Stomach (tissue), 8 donors: ENCODE measurements at regions not wholly inside any gene's neighbourhood (a gene's known extent, or its start where the extent isn't known, plus 50 kb on each side); places are given as distances from the start of the nearest gene placed in this dataset.

Experiments
- DNase-seq, 2 donors: peaks; one replicate each; pipeline versions ENCODE4 v3.0.0 to v3.0.0-alpha.2; 2013 to 2019
- H3K27ac ChIP-seq, 5 donors: fragments of 200-600 bp in 4 of 5; sonication (generic) in 4 of 5; one replicate each; pipeline ENCODE4 v1.5.1; 2013 to 2019; ENCODE audit warnings: mild to moderate bottlenecking in 1 of 5, moderate library complexity in 1 of 5
- H3K27me3 ChIP-seq, 3 donors: fragments of 200-600 bp; sonication (generic); one replicate each; pipeline ENCODE4 v1.5.1; 2017 to 2019; ENCODE audit warnings: mixed run types in 1 of 3
- H3K36me3 ChIP-seq, 4 donors: fragments of 200-600 bp; sonication (generic); 1 replicate in 3 of 4; 2 replicates in 1 of 4; pipeline ENCODE4 v1.5.1; 2016 to 2019
- H3K4me1 ChIP-seq, 4 donors: fragments of 200-600 bp; sonication (generic); one replicate each; pipeline ENCODE4 v1.5.1; 2016 to 2019
- H3K4me3 ChIP-seq, 4 donors: fragments of 200-600 bp; sonication (generic) in 3 of 4; one replicate each; pipeline ENCODE4 v1.5.1; 2016 to 2019; ENCODE audit warnings: mild to moderate bottlenecking in 1 of 4
- H3K9me3 ChIP-seq, 4 donors: fragments of 200-600 bp; sonication (generic); one replicate each; pipeline ENCODE4 v1.5.1; 2016 to 2019
- EP300 ChIP-seq: sonication (generic); formaldehyde crosslinking; IDR thresholded peaks from one replicate; pipeline ENCODE4 v1.6.1; 2017; ENCODE audit warnings: antibody characterized with exemption
- POLR2A ChIP-seq, 4 donors: fragments of 450-650 bp; IDR thresholded peaks; one replicate each; pipeline ENCODE4 v1.6.1; 2016; ENCODE audit warnings: antibody characterized with exemption in 4 of 4, control low read depth in 2 of 4, mild to moderate bottlenecking in 1 of 4, moderate library complexity in 1 of 4
- POLR2AphosphoS5 ChIP-seq, 3 donors: sonication (generic); formaldehyde crosslinking; IDR thresholded peaks; one replicate each; pipeline ENCODE4 v1.6.1; 2016; ENCODE audit warnings: antibody characterized with exemption in 3 of 3
- WGBS, 5 donors: extraction: QIAGEN DNeasy Blood & Tissue Kit in 3 of 5; methylation state at CpG; one replicate each; pipeline versions ENCODE4 v1.1.5 to v1.1.7; 2013 to 2018; 5-methylcytosine and 5-hydroxymethylcytosine counted together
- intact Hi-C: fragments of 100-400 bp; cut with DNase I; formaldehyde crosslinking; loops from one replicate; pipeline ENCODE4 v1.15.1; 2023; ENCODE audit warnings: low total_unique reads
- TF ChIP-seq, protein P1 (sequence below), 7 experiments: fragments of 450-650 bp in 4 of 7; fragments of 200-600 bp in 3 of 7; sonication (generic) in 3 of 7; IDR thresholded peaks; one replicate each; pipeline ENCODE4 v1.5.1; 2016 to 2019; ENCODE audit warnings: antibody characterized with exemption in 7 of 7, control low read depth in 2 of 7, mild to moderate bottlenecking in 1 of 7
- donor health status: healthy with polysubstance abuse.
- donor health status: Bipolar disorder and iron deficiency.
- donor health status: healthy.

DNA sequence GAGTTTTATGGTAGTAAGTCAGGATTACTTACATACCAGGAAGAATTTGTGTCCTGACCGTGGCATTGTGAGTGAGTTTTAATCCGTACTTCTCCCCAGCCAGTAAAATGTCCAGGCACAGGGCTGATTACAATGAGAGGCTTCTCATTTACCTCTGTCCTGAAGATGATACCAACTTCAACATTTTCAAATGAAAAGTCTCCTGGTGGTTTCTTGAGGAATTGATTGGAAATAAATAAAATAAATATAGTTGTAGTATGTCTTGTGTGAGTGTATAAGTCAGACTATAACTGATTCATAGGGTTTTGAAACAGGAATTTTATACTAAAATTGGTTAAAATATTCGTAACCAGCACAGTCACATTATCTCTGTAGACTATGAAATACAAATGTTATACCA, 382.5 kb downstream of the ETS1 start:
- Histone ChIP-seq H3K27me3 (no peaks in the 10 kb centered on the region), H3K4me1 (peaks cover 0 to 15% (median 3%) of the 10 kb centered on the region in 4 donors), H3K36me3 (no peaks in the 10 kb centered on the region), H3K9me3 (no peaks in the 10 kb centered on the region), H3K27ac (no peak overlapping the region), H3K4me3 (no peak overlapping the region)
- DNase-seq: no peak
- 88 to 92% (median 91%) methylated on average over 3 of the region's 3 CpGs for WGBS, 5 donors
- intact Hi-C loops: no loop called here
- TF ChIP-seq POLR2A (IDR thresholded peaks at IDR 0.05): no peak
- TF ChIP-seq POLR2AphosphoS5 (IDR thresholded peaks at IDR 0.05): no peak
- TF ChIP-seq EP300: no peak
- TF ChIP-seq, protein P1, sequence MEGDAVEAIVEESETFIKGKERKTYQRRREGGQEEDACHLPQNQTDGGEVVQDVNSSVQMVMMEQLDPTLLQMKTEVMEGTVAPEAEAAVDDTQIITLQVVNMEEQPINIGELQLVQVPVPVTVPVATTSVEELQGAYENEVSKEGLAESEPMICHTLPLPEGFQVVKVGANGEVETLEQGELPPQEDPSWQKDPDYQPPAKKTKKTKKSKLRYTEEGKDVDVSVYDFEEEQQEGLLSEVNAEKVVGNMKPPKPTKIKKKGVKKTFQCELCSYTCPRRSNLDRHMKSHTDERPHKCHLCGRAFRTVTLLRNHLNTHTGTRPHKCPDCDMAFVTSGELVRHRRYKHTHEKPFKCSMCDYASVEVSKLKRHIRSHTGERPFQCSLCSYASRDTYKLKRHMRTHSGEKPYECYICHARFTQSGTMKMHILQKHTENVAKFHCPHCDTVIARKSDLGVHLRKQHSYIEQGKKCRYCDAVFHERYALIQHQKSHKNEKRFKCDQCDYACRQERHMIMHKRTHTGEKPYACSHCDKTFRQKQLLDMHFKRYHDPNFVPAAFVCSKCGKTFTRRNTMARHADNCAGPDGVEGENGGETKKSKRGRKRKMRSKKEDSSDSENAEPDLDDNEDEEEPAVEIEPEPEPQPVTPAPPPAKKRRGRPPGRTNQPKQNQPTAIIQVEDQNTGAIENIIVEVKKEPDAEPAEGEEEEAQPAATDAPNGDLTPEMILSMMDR (IDR thresholded peaks at IDR 0.05): no peak

DNA sequence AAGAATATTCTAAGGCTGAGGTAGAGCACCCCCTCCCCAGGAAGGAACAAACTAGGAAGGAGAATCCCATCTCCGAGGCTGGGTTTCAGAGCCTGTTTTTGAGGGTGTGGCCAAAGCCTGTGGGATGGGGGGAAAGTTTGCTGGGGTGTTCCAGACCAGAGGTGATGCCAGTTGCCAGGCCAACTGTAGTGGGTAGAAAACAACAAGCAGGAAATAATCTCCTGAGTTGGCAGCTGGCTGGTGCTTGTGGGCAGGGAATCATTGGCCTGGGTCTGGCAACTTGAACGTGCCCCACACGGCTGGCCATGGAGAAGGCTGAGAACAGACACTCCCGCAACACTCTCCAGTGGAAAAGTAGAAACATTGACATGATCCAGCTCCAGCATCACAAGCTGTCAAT, 385.6 kb downstream of the ETS1 start:
- Histone ChIP-seq H3K27ac (no peak overlapping the region), H3K9me3 (no peaks in the 10 kb centered on the region), H3K4me3 (no peak overlapping the region), H3K36me3 (no peaks in the 10 kb centered on the region), H3K27me3 (no peaks in the 10 kb centered on the region), H3K4me1 (no peaks in the 10 kb centered on the region)
- no peak for DNase-seq
- TF ChIP-seq EP300: no peak
- TF ChIP-seq POLR2A (IDR thresholded peaks at IDR 0.05): no peak
- TF ChIP-seq, protein P1 (IDR thresholded peaks at IDR 0.05): no peak
- TF ChIP-seq POLR2AphosphoS5 (IDR thresholded peaks at IDR 0.05): no peak
- 67 to 82% (median 73%) methylated on average over 4 of the region's 4 CpGs for WGBS, 5 donors
- intact Hi-C loops: no loop called here

DNA sequence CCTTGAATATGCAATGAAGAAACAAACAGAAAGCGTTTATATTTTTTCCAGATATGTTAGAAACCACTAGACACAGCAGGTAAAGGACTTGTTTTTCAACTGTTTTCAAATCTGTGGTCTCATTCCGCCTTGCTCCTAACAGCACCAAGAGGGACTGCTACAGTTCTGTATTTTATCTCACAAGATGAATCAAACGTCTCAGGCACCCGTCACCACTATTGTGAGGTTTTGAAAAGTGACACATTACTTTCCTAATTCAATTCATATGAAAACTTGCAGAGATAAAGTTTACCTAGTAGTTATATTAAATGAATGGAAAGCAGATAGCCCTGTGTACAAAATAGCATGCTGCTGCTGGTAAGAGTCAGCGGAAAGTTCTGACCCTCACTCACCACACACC, 386.3 kb downstream of the ETS1 start:
- Histone ChIP-seq H3K36me3 (no peaks in the 10 kb centered on the region), H3K9me3 (no peaks in the 10 kb centered on the region), H3K4me1 (no peaks in the 10 kb centered on the region), H3K27ac (no peak overlapping the region), H3K27me3 (no peaks in the 10 kb centered on the region), H3K4me3 (no peak overlapping the region)
- TF ChIP-seq, protein P1 (IDR thresholded peaks at IDR 0.05): no peak
- no peak for TF ChIP-seq EP300
- no peak for TF ChIP-seq POLR2AphosphoS5 (IDR thresholded peaks at IDR 0.05)
- TF ChIP-seq POLR2A (IDR thresholded peaks at IDR 0.05): no peak
- no peak for DNase-seq
- intact Hi-C loops: no loop called here
- WGBS, 5 donors: 62 to 88% (median 76%) methylated on average over 5 of the region's 5 CpGs

DNA sequence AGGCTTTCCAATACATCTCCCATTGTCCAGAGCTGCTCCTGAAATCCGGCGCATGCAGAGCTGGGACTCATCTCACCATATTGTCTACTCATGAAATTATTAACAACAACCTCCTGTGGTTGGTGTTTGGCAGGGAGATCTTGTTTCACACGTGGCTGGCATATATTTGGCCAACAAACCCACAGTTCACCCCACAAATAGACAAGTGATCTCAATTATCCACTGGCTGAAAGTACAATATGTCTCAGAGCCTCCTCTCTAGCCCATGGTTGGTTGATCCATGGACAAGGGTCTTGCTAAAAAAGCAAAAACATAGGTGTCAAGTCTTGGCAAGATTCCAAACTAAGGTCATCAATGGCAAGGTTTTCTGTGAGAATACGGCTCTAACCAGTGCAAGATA, 386.9 kb downstream of the ETS1 start:
- intact Hi-C loops: no loop called here
- no peaks in the 10 kb centered on the region for H3K36me3 ChIP-seq
- 65 to 81% (median 73%) methylated on average over 4 of the region's 4 CpGs for WGBS, 5 donors
- H3K9me3 ChIP-seq: no peaks in the 10 kb centered on the region
- no peak overlapping the region for H3K27ac ChIP-seq
- DNase-seq: no peak
- no peak overlapping the region for H3K4me3 ChIP-seq
- TF ChIP-seq POLR2AphosphoS5 (IDR thresholded peaks at IDR 0.05): no peak
- TF ChIP-seq, protein P1 (IDR thresholded peaks at IDR 0.05): no peak
- TF ChIP-seq POLR2A (IDR thresholded peaks at IDR 0.05): no peak
- TF ChIP-seq EP300: no peak
- H3K4me1 ChIP-seq: no peaks in the 10 kb centered on the region
- no peaks in the 10 kb centered on the region for H3K27me3 ChIP-seq
